ENCODE measurements at regions not wholly inside any gene's neighbourhood (a gene's known extent, or its start where the extent isn't known, plus 50 kb on each side); places are given as distances from the start of the nearest gene placed in this dataset.

- Histone ChIP-seq H3K27me3 (ENCODE audit: insufficient read depth, low read length) (peaks cover 39% of the 10 kb centered on the region), H3K27ac (ENCODE audit: low read depth, low read length) (no peak overlapping the region), H3K79me2 (ENCODE audit: insufficient read depth, low read length) (no peaks in the 10 kb centered on the region), H3K9me3 (ENCODE audit: low read depth, low read length) (no peaks in the 10 kb centered on the region), H3K4me1 (ENCODE audit: insufficient read depth, low read length) (no peaks in the 10 kb centered on the region), H2AFZ (ENCODE audit: low read length) (no peak overlapping the region), H3K4me3 (ENCODE audit: insufficient read depth, low read length) (no peak overlapping the region), H4K20me1 (ENCODE audit: insufficient read depth, low read length) (no peaks in the 10 kb centered on the region), H3K4me2 (ENCODE audit: insufficient read depth, low read length) (no peak overlapping the region), H3K36me3 (ENCODE audit: insufficient read depth, low read length) (no peaks in the 10 kb centered on the region)
- TF ChIP-seq CTCF (IDR thresholded peaks at IDR 0.05; ENCODE audit: extremely low read depth, low read depth, low read length), result no peak
- DNase-seq (ENCODE audit: insufficient read length, low spot score, missing footprints), result no peak
Measured at GRCh38 chr14:96744262-96744661, 52.9 kb upstream of the VRK1 start.

DNA sequence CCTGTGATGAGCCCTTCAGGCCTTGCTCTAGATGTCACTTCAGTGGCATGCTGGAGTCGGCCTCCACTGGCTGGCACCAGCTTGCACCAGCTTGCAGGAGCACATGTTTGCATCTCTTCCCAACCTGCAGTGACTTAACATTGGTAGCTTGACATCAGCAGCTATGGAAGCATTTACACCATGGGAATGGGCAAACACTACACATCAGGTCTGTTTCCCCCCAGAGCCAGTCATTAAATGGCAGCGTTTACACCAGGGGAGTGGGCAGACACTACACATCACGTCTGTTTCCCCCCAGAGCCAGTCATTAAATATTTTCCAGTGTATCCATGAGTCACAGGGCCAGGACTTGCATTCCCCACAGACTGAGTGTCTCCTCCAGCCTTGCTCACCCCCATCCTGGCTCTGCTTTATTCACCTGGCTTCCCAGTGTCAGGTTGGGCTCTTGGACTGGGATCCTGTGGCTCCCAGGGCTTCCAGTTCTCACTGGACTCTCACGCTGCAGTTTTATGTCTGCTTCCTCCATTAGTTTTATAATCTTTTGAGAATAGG is 51.6 kb upstream of the VRK1 start:
- TF ChIP-seq CTCF (IDR thresholded peaks at IDR 0.05; ENCODE audit: extremely low read depth, low read depth, low read length), result no peak
- no peaks in the 10 kb centered on the region for H4K20me1 ChIP-seq (ENCODE audit: insufficient read depth, low read length)

DNA sequence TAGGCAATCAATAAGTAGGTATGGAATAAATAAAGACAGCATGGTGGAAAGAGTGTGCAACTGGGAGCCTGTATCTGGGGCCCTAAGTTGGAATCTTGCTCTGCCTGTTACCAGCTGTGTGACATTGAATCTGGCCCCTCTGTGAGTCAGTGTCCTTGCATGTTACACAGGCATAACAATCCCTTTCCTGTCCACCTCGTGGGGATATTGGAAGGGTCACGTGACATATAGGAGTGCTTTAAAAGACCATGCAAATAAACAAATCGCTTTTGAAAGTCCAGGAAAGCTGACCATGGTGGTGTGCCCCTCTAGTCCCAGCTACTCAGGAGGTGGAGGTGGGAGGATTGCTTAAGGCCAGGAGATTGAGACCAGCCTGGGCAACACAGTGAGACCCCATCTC is 51.1 kb upstream of the VRK1 start:
- Histone ChIP-seq H3K27ac (ENCODE audit: low read depth, low read length) (no peak overlapping the region), H3K4me3 (ENCODE audit: insufficient read depth, low read length) (no peak overlapping the region)
- no peak for TF ChIP-seq CTCF (IDR thresholded peaks at IDR 0.05; ENCODE audit: extremely low read depth, low read depth, low read length)

More for the DNA sequence above, 51.6 kb upstream of the VRK1 start:
- no peaks in the 10 kb centered on the region for H3K4me1 ChIP-seq (ENCODE audit: insufficient read depth, low read length)
- no peak overlapping the region for H3K4me3 ChIP-seq (ENCODE audit: insufficient read depth, low read length)
- no peaks in the 10 kb centered on the region for H3K9me3 ChIP-seq (ENCODE audit: low read depth, low read length)
- H2AFZ ChIP-seq (ENCODE audit: low read length), result no peak overlapping the region
- no peaks in the 10 kb centered on the region for H3K79me2 ChIP-seq (ENCODE audit: insufficient read depth, low read length)
- H3K36me3 ChIP-seq (ENCODE audit: insufficient read depth, low read length), result no peaks in the 10 kb centered on the region
- no peak overlapping the region for H3K4me2 ChIP-seq (ENCODE audit: insufficient read depth, low read length)
- H3K27me3 ChIP-seq (ENCODE audit: insufficient read depth, low read length), result peaks cover 31% of the 10 kb centered on the region
- no peak for DNase-seq (ENCODE audit: insufficient read length, low spot score, missing footprints)
- no peak overlapping the region for H3K27ac ChIP-seq (ENCODE audit: low read depth, low read length)

DNA sequence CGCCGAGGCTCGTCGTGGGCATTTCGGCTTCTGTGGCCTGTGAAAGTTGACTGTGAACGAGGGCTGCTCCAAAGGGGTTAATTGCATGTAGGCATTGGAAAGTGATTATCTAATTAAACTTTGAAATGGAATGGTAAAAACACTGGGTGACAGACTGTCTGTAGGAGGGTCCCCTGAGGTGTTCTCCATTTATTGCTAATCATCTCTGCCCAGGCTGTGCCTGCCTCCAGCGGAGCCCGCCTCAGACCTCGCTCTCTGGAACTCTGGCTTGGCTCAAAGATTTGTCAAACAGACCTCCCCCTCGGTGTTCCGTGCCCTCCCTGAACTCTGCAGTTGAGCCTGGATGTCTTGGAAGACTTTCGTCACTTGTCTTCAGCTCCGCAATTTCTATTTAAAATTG is 50.2 kb upstream of the VRK1 start:
- H3K4me1 ChIP-seq (ENCODE audit: insufficient read depth, low read length), result no peaks in the 10 kb centered on the region
- H3K4me2 ChIP-seq (ENCODE audit: insufficient read depth, low read length), result no peak overlapping the region
- DNase-seq (ENCODE audit: insufficient read length, low spot score, missing footprints), result no peak
- no peaks in the 10 kb centered on the region for H3K79me2 ChIP-seq (ENCODE audit: insufficient read depth, low read length)
- H4K20me1 ChIP-seq (ENCODE audit: insufficient read depth, low read length), result no peaks in the 10 kb centered on the region
- no peaks in the 10 kb centered on the region for H3K36me3 ChIP-seq (ENCODE audit: insufficient read depth, low read length)
- peaks cover 23% of the 10 kb centered on the region for H3K27me3 ChIP-seq (ENCODE audit: insufficient read depth, low read length)
- H3K9me3 ChIP-seq (ENCODE audit: low read depth, low read length), result no peaks in the 10 kb centered on the region
- H3K27ac ChIP-seq (ENCODE audit: low read depth, low read length), result no peak overlapping the region
- no peak overlapping the region for H2AFZ ChIP-seq (ENCODE audit: low read length)
- no peak for TF ChIP-seq CTCF (IDR thresholded peaks at IDR 0.05; ENCODE audit: extremely low read depth, low read depth, low read length)
- H3K4me3 ChIP-seq (ENCODE audit: insufficient read depth, low read length), result no peak overlapping the region

More for the DNA sequence above, 51.1 kb upstream of the VRK1 start:
- Histone ChIP-seq H3K79me2 (ENCODE audit: insufficient read depth, low read length) (no peaks in the 10 kb centered on the region), H3K27me3 (ENCODE audit: insufficient read depth, low read length) (peaks cover 26% of the 10 kb centered on the region), H2AFZ (ENCODE audit: low read length) (no peak overlapping the region), H3K4me2 (ENCODE audit: insufficient read depth, low read length) (no peak overlapping the region), H4K20me1 (ENCODE audit: insufficient read depth, low read length) (no peaks in the 10 kb centered on the region), H3K4me1 (ENCODE audit: insufficient read depth, low read length) (no peaks in the 10 kb centered on the region), H3K9me3 (ENCODE audit: low read depth, low read length) (no peaks in the 10 kb centered on the region), H3K36me3 (ENCODE audit: insufficient read depth, low read length) (no peaks in the 10 kb centered on the region)
- no peak for DNase-seq (ENCODE audit: insufficient read length, low spot score, missing footprints)

Measured in osteoblast (primary cell).